A549 (cell line): ENCODE measurements at regions not wholly inside any gene's neighbourhood (a gene's known extent, or its start where the extent isn't known, plus 50 kb on each side); places are given as distances from the start of the nearest gene placed in this dataset.
A peak's percentile ranks its signal among the peaks of the same experiment; 100 is the strongest.

ENCODE experiments used
- ATAC-seq, 2 experiments: fragments of 200-7000 bp in 1 of 2; fragments of >200 bp in 1 of 2; cut with Nextera tagmentation in 1 of 2; cut with Tn5 transposase in 1 of 2; 3 replicates each; pipeline versions ENCODE4 v1.8.0 to v1.9.1; 2018 to 2020; ENCODE audit warnings: mild to moderate bottlenecking in 1 of 2, moderate library complexity in 1 of 2
- CTCF ChIA-PET: fragments of 300-600 bp; sonication (Branson Sonifier 250); formaldehyde crosslinking; extraction: SDS; loops from one replicate; lab custom pipeline; 2021; ENCODE audit warnings: antibody characterized with exemption, inconsistent platforms; lab: Yijun Ruan, JAX
- POLR2A ChIA-PET: fragments of 350-600 bp; formaldehyde crosslinking; extraction: SDS; loops from one replicate; lab custom pipeline; 2021; ENCODE audit warnings: antibody characterized with exemption, inconsistent platforms; lab: Yijun Ruan, JAX
- DNase-seq, 2 experiments: peaks; one replicate each; pipeline versions ENCODE4 v3.0.0 to v3.0.0-alpha.2; 2011 to 2016; ENCODE audit warnings: low read depth in 1 of 2, low spot score in 1 of 2
- FAIRE-seq: peaks from 2 replicates; lab custom pipeline; 2011; peaks lifted over from hg19 to GRCh38; lab: Jason Lieb, UNC
- H3K27ac ChIP-seq, 2 experiments: fragments of >200 bp; sonication (Bioruptor Twin); formaldehyde crosslinking; 3 replicates each; pipeline ENCODE4 v1.5.1; 2016 to 2017
- H3K4me1 ChIP-seq: fragments of >200 bp; sonication (Bioruptor Twin); formaldehyde crosslinking; 3 replicates; pipeline ENCODE4 v1.6.1; 2016
- H3K4me2 ChIP-seq: fragments of >200 bp; sonication (Bioruptor Twin); formaldehyde crosslinking; 3 replicates; pipeline ENCODE4 v1.6.1; 2016
- H3K4me3 ChIP-seq: fragments of >200 bp; sonication (Bioruptor Twin); formaldehyde crosslinking; 3 replicates; pipeline ENCODE4 v1.5.1; 2016
- H3K9me3 ChIP-seq: fragments of >200 bp; sonication (Bioruptor Twin); formaldehyde crosslinking; 3 replicates; pipeline ENCODE4 v1.6.1; 2016
- CEBPB ChIP-seq, 2 experiments: fragments of >200 bp in 1 of 2; sonication (Bioruptor Twin) in 1 of 2; formaldehyde crosslinking in 1 of 2; IDR thresholded peaks; 2 replicates each; pipeline ENCODE4 v1.6.1; 2012 to 2016
- CHD2 ChIP-seq: fragments of 150-350 bp; IDR thresholded peaks from 2 replicates; pipeline ENCODE4 v1.6.1; 2014; ENCODE audit warnings: low read length; ENCODE audit not compliant: partially characterized antibody
- FOSB ChIP-seq: fragments of 250-450 bp; sonication (Bioruptor Pico); IDR thresholded peaks from 2 replicates; pipeline ENCODE4 v1.5.0; 2020; ENCODE audit warnings: mild to moderate bottlenecking, moderate library complexity
- GATA3 ChIP-seq: IDR thresholded peaks from 2 replicates; pipeline ENCODE4 v1.6.1; 2012; ENCODE audit warnings: borderline replicate concordance
- HDAC2 ChIP-seq: fragments of 200-600 bp; sonication (generic); IDR thresholded peaks from 2 replicates; pipeline ENCODE4 v1.6.1; 2016
- HEYL ChIP-seq: fragments of 250-450 bp; sonication (Bioruptor Pico); IDR thresholded peaks from 2 replicates; pipeline ENCODE4 v1.8.0; 2021; ENCODE audit warnings: mild to moderate bottlenecking, moderate library complexity
- HOXB13 ChIP-seq: fragments of 250-450 bp; sonication (Bioruptor Pico); IDR thresholded peaks from 2 replicates; pipeline ENCODE4 v1.5.0; 2020; ENCODE audit warnings: low read depth, mild to moderate bottlenecking, moderate library complexity
- JUN ChIP-seq, 2 experiments: fragments of >200 bp; sonication (Bioruptor Twin); formaldehyde crosslinking; IDR thresholded peaks; 2 replicates in 1 of 2; 3 replicates in 1 of 2; pipeline ENCODE4 v1.6.1; 2016 to 2017
- KDM1A ChIP-seq: fragments of 200-600 bp; sonication (generic); IDR thresholded peaks from 2 replicates; pipeline ENCODE4 v1.6.1; 2016; ENCODE audit warnings: low read depth, mild to moderate bottlenecking
- KDM5A ChIP-seq: fragments of 200-600 bp; sonication (generic); IDR thresholded peaks from 2 replicates; pipeline ENCODE4 v1.6.1; 2016; ENCODE audit warnings: antibody characterized with exemption, mild to moderate bottlenecking
- PHF8 ChIP-seq: fragments of 200-600 bp; sonication (generic); IDR thresholded peaks from 2 replicates; pipeline ENCODE4 v1.6.1; 2016; ENCODE audit warnings: low read depth, mild to moderate bottlenecking, antibody characterized with exemption, moderate library complexity, borderline replicate concordance
- POLR2A ChIP-seq: IDR thresholded peaks from 2 replicates; pipeline ENCODE4 v1.6.1; 2012; ENCODE audit warnings: mild to moderate bottlenecking, low read length
- POLR2AphosphoS2 ChIP-seq: conservative IDR thresholded peaks from 2 replicates; pipeline ENCODE4 v1.6.1; 2012; ENCODE audit warnings: low read length, improper control_type of control experiment, inconsistent platforms
- RAD21 ChIP-seq, 2 experiments: fragments of >200 bp in 1 of 2; sonication (Bioruptor Twin) in 1 of 2; formaldehyde crosslinking in 1 of 2; IDR thresholded peaks in 1 of 2; conservative IDR thresholded peaks in 1 of 2; 2 replicates in 1 of 2; 3 replicates in 1 of 2; pipeline ENCODE4 v1.6.1; 2012 to 2018; ENCODE audit warnings: inconsistent platforms in 1 of 2
- RCOR1 ChIP-seq: fragments of 150-350 bp; IDR thresholded peaks from 2 replicates; pipeline ENCODE4 v1.6.1; 2014; ENCODE audit warnings: antibody characterized with exemption, low read length, low read depth
- RFX5 ChIP-seq: fragments of 450-650 bp; IDR thresholded peaks from 2 replicates; pipeline ENCODE4 v1.7.1; 2014; ENCODE audit warnings: antibody characterized with exemption, mild to moderate bottlenecking, moderate library complexity
- RNF2 ChIP-seq: fragments of 200-600 bp; sonication (generic); IDR thresholded peaks from 2 replicates; pipeline ENCODE4 v1.6.1; 2016; ENCODE audit warnings: low read depth, mild to moderate bottlenecking, antibody characterized with exemption, moderate library complexity, borderline replicate concordance
- SREBF2 ChIP-seq: fragments of 450-650 bp; IDR thresholded peaks from 2 replicates; pipeline ENCODE4 v1.6.1; 2014; ENCODE audit warnings: mild to moderate bottlenecking, moderate library complexity
- ZC3H11A ChIP-seq: fragments of 450-650 bp; IDR thresholded peaks from 2 replicates; pipeline ENCODE4 v1.6.1; 2014; ENCODE audit warnings: antibody characterized with exemption, mild to moderate bottlenecking
- ZFP36 ChIP-seq: fragments of 450-650 bp; IDR thresholded peaks from 2 replicates; pipeline ENCODE4 v1.6.1; 2014; ENCODE audit warnings: borderline replicate concordance; ENCODE audit not compliant: partially characterized antibody
- WGBS: methylation state at CpG from one replicate; pipeline ENCODE4 v1.1.6; 2017; ENCODE audit errors: missing lambda C conversion rate; 5-methylcytosine and 5-hydroxymethylcytosine counted together
- TF ChIP-seq, protein P1 (sequence below): fragments of 250-450 bp; sonication (Bioruptor Pico); IDR thresholded peaks from 2 replicates; pipeline ENCODE4 v1.5.0; 2021; ENCODE audit warnings: mild to moderate bottlenecking, moderate library complexity, borderline replicate concordance
- TF ChIP-seq, protein P2 (sequence below): fragments of >200 bp; sonication (Bioruptor Twin); formaldehyde crosslinking; IDR thresholded peaks from 2 replicates; pipeline ENCODE4 v1.6.1; 2016
- TF ChIP-seq, protein P3 (sequence below): fragments of >200 bp; sonication (Bioruptor Twin); formaldehyde crosslinking; IDR thresholded peaks from 3 replicates; pipeline ENCODE4 v1.6.1; 2016

DNA sequence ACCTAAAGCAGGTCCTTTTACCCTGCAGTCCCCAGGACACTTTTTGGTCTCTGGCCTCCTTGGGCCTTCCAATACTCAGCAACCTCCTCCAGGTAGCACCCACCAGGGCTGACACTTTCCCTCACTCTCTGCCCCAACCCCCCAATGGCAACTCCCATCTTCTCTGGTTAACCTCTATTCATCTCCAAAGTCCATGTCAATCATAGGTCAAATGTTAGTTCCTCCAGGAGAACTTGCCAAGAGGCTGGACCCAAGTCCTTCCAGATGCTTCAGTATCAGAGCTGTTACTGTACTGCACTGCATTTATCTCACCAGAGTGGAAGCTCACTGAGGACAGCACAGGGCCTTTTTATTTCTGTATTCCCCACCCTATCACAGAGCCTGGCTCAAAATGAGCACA lies 295.0 kb upstream of the KLF14 start:
- Histone ChIP-seq H3K4me2 (no peak overlapping the region), H3K9me3 (no peaks in the 10 kb centered on the region), H3K4me3 (no peak overlapping the region), H3K4me1 (peaks cover 51% of the 10 kb centered on the region), H3K27ac (no peak overlapping the region)
- CTCF ChIA-PET, result interaction anchor here (0.7 to 3.2 kb wide), 5 partner anchors 12 to 132 kb away, joined by 4 to 7 read pairs (median 5); no protein-coding TSS in a partner anchor
- TF ChIP-seq POLR2AphosphoS2, result peak; percentile 28; the same call in 1 of the 2 replicates
- TF ChIP-seq, protein P1, sequence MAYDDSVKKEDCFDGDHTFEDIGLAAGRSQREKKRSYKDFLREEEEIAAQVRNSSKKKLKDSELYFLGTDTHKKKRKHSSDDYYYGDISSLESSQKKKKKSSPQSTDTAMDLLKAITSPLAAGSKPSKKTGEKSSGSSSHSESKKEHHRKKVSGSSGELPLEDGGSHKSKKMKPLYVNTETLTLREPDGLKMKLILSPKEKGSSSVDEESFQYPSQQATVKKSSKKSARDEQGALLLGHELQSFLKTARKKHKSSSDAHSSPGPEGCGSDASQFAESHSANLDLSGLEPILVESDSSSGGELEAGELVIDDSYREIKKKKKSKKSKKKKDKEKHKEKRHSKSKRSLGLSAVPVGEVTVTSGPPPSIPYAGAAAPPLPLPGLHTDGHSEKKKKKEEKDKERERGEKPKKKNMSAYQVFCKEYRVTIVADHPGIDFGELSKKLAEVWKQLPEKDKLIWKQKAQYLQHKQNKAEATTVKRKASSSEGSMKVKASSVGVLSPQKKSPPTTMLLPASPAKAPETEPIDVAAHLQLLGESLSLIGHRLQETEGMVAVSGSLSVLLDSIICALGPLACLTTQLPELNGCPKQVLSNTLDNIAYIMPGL, result no peak
- POLR2A ChIA-PET, result no interaction called here
- FAIRE-seq, result no peak
- no peak; a peak in 2 of 6 replicates for ATAC-seq
- DNase-seq, result no peak

DNA sequence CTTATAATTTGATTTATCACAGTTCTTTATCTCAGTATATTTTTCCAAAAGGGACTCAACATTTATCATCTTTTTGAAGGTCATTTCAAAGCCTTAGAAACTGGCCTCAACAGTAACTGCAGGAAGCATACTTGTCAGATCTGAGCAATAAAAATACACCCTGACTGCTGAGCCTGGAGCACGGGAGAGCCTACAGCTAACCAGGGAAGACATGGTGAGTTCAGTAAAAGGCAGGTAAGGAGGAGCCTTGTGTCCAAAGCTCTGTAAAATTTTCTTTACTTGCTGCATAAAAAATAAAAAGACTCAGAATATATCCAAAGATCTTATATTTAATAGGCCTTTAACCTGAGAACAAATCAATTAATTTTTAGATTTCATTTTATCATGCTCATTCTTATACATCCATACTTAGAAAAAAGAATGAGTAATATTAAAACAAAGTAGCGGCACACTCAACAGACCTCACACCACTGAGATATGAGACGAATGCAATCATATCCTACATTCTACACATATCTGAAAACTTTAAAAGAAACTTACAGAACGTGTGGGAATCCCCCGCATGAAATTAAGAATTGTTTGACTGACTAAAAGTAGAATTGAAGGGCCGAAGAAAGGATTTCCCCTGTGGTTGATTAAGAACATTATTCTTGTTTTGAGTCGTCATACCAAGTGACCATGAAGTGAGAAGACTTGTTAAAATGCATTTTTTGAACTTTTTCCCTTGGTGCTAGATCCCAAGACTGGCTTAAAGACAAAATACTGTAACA lies 296.4 kb upstream of the MKLN1 start:
- no peaks in the 10 kb centered on the region for H3K9me3 ChIP-seq
- TF ChIP-seq ZC3H11A, result no peak
- TF ChIP-seq RFX5, result no peak
- 88% methylated on average over 7 of the region's 7 CpGs for WGBS
- FAIRE-seq (no peak), DNase-seq (no peak), ATAC-seq (no peak)
- ChIA-PET CTCF (interaction anchor here (0.6 to 1.9 kb wide), 3 partner anchors 71 to 349 kb away, joined by 3 to 5 read pairs (median 5); no protein-coding TSS in a partner anchor), POLR2A (interaction anchor here (0.6 kb wide), 1 partner anchor 60 kb away, joined by 3 read pairs; no protein-coding TSS in a partner anchor)
- no peak overlapping the region for H3K4me3 ChIP-seq
- H3K4me1 ChIP-seq, result peaks cover 59% of the 10 kb centered on the region
- H3K4me2 ChIP-seq, result no peak overlapping the region
- H3K27ac ChIP-seq, result no peak overlapping the region

DNA sequence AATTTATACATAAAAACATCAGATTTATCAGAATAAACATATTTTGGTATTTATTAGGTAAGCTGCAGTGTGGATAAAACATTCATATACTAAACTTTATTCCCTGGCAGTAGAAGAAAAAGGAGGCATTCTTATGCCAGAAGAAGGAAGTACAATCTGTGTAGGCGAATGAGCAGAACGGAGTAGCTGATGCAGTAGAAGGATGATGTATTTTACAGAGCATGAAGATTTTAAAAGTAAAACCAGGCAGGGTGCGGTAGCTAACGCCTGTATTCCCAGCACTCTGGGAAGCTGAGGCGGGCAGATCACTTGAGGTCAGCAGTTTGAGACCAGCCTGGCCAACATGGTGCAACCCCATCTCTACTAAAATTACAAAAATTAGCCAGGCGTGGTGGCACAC lies 294.9 kb upstream of the MKLN1 start:
- Histone ChIP-seq H3K4me2 (no peak overlapping the region), H3K4me1 (peaks cover 44% of the 10 kb centered on the region), H3K4me3 (no peak overlapping the region), H3K9me3 (no peaks in the 10 kb centered on the region), H3K27ac (no peak overlapping the region)
- WGBS, result 93% methylated on average over 6 of the region's 6 CpGs
- TF ChIP-seq HDAC2, result no peak
- TF ChIP-seq KDM1A, result no peak
- TF ChIP-seq, protein P2, sequence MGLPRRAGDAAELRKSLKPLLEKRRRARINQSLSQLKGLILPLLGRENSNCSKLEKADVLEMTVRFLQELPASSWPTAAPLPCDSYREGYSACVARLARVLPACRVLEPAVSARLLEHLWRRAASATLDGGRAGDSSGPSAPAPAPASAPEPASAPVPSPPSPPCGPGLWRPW, result no peak
- no peak for TF ChIP-seq HEYL (CRISPR knock-in tag)
- TF ChIP-seq, protein P3, sequence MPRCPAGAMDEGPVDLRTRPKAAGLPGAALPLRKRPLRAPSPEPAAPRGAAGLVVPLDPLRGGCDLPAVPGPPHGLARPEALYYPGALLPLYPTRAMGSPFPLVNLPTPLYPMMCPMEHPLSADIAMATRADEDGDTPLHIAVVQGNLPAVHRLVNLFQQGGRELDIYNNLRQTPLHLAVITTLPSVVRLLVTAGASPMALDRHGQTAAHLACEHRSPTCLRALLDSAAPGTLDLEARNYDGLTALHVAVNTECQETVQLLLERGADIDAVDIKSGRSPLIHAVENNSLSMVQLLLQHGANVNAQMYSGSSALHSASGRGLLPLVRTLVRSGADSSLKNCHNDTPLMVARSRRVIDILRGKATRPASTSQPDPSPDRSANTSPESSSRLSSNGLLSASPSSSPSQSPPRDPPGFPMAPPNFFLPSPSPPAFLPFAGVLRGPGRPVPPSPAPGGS, result no peak
- TF ChIP-seq RAD21 (conservative IDR thresholded peaks at IDR 0.05 in 1 of 2, IDR thresholded peaks at IDR 0.05 in 1 of 2), result no peak
- ChIA-PET POLR2A (no interaction called here), CTCF (interaction anchor here (1.3 kb wide), 1 partner anchor 136 kb away, joined by 5 read pairs; no protein-coding TSS in a partner anchor)
- ATAC-seq (no peak), FAIRE-seq (no peak), DNase-seq (no peak)

DNA sequence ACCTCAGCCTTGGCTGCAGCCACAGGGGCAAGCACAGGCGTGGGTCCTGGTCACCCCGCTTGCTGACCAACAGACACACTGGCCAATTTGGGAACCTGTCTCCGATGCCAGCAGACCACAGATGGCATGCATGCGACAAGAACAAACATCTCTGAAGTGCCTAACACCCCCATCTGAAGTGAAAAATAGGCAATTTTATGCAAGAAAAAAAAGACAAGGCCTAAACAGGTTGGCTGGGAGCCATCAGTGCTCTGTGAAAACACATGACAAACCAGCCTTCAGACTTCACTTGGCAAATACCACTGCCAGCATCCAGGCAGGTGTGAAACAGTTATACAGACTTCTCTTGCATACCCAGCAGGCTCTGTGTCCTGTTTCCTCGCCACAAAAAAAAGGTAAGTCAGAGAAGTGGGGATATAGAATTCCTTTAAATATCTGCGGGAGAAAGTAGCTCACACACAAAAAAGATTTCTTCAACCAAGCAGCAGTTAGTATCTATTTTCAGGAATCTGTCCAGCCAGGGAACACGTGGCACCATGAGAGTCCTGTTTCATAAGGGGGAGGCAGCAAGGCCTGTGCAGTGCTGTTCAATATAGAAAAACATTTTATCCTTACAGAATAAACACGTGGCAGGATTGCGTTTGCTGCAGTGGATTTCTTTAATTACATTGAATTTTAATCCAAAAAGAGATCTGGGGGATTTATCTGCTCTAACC lies 293.4 kb upstream of the MKLN1 start:
- ChIA-PET CTCF (interaction anchor here (1.7 kb wide), 1 partner anchor 27 kb away, joined by 4 read pairs; no protein-coding TSS in a partner anchor), POLR2A (no interaction called here)
- peak in 1 of 2 experiments; percentile 19; a peak in 4 of 6 replicates for ATAC-seq
- Histone ChIP-seq H3K4me3 (no peak overlapping the region), H3K4me2 (no peak overlapping the region), H3K9me3 (no peaks in the 10 kb centered on the region), H3K27ac (no peak overlapping the region), H3K4me1 (peaks cover 36% of the 10 kb centered on the region)
- no peak for DNase-seq
- WGBS, result 91% methylated on average over 9 of the region's 9 CpGs
- no peak for FAIRE-seq
- TF ChIP-seq HOXB13 (no peak), ZFP36 (no peak), CHD2 (no peak), PHF8 (no peak), GATA3 (no peak), FOSB (CRISPR knock-in tag) (no peak), KDM5A (no peak), POLR2A (no peak), POLR2AphosphoS2 (no peak), CEBPB (IDR thresholded peaks at IDR 0.05) (no peak), SREBF2 (no peak), RAD21 (conservative IDR thresholded peaks at IDR 0.05 in 1 of 2, IDR thresholded peaks at IDR 0.05 in 1 of 2) (no peak), RNF2 (no peak), JUN (IDR thresholded peaks at IDR 0.05) (no peak), RCOR1 (no peak)
- TF ChIP-seq, protein P3, result no peak
